Astrocyte (in vitro differentiated cells and primary cell): ENCODE measurements at regions not wholly inside any gene's neighbourhood (a gene's known extent, or its start where the extent isn't known, plus 50 kb on each side); places are given as distances from the start of the nearest gene placed in this dataset. TPM values are rescaled to one million over a fixed set of nuclear protein-coding genes. Genes with fewer than 3 reads are reported as not detected.
"Not testable (repeated sequence)": the region's sequence is repeated elsewhere in the genome, so short reads cannot be mapped to it uniquely, and the experiment has no call there.

Experiments used
- DNase-seq: peaks from one replicate; pipeline ENCODE4 v3.0.0-alpha.2; 2010; ENCODE audit warnings: low read depth
- FAIRE-seq: peaks from 2 replicates; lab custom pipeline; 2011; peaks lifted over from hg19 to GRCh38; lab: Jason Lieb, UNC
- H2AFZ ChIP-seq: 2 replicates; pipeline ENCODE4 v1.6.0; 2012; ENCODE audit warnings: low read depth, low read length, inconsistent platforms
- H3K27ac ChIP-seq: 2 replicates; pipeline ENCODE4 v1.5.1; 2011; ENCODE audit warnings: low read depth, low read length, inconsistent platforms
- H3K27me3 ChIP-seq: 2 replicates; pipeline ENCODE4 v1.6.0; 2011; ENCODE audit warnings: low read length, inconsistent platforms; ENCODE audit not compliant: insufficient read depth
- H3K36me3 ChIP-seq: 2 replicates; pipeline ENCODE4 v1.5.1; 2011; ENCODE audit warnings: low read length, inconsistent platforms; ENCODE audit not compliant: insufficient read depth
- H3K4me1 ChIP-seq: 2 replicates; pipeline ENCODE4 v1.5.1; 2011; ENCODE audit warnings: low read length, inconsistent platforms; ENCODE audit not compliant: insufficient read depth
- H3K4me2 ChIP-seq: 2 replicates; pipeline ENCODE4 v1.6.0; 2012; ENCODE audit warnings: low read length, inconsistent platforms
- H3K4me3 ChIP-seq: 2 replicates; pipeline ENCODE4 v1.5.1; 2011; ENCODE audit warnings: low read depth, mild to moderate bottlenecking, low read length, inconsistent platforms; ENCODE audit not compliant: insufficient read depth
- H3K79me2 ChIP-seq: 2 replicates; pipeline ENCODE4 v1.6.0; 2012; ENCODE audit warnings: mild to moderate bottlenecking, low read length, inconsistent platforms; ENCODE audit not compliant: insufficient read depth
- H3K9ac ChIP-seq: 2 replicates; pipeline ENCODE4 v1.6.0; 2012; ENCODE audit warnings: mild to moderate bottlenecking, low read length, inconsistent platforms
- H3K9me3 ChIP-seq: 2 replicates; pipeline ENCODE4 v1.5.1; 2012; ENCODE audit warnings: low read depth, mild to moderate bottlenecking, low read length, inconsistent platforms; ENCODE audit not compliant: insufficient read depth
- H4K20me1 ChIP-seq: 2 replicates; pipeline ENCODE4 v1.6.0; 2012; ENCODE audit warnings: low read length, inconsistent platforms; ENCODE audit not compliant: insufficient read depth
- H3K27ac Mint-ChIP-seq: one replicate; pipeline ENCODE4 v1.8.0; 2021; ENCODE audit warnings: mild to moderate bottlenecking, mixed read lengths; ENCODE audit not compliant: unreplicated experiment
- H3K27me3 Mint-ChIP-seq: one replicate; pipeline ENCODE4 v1.8.0; 2021; ENCODE audit warnings: low read depth, mixed read lengths; ENCODE audit not compliant: unreplicated experiment
- H3K36me3 Mint-ChIP-seq: one replicate; pipeline ENCODE4 v1.8.0; 2021; ENCODE audit warnings: low read depth, mixed read lengths; ENCODE audit not compliant: unreplicated experiment
- H3K4me1 Mint-ChIP-seq: one replicate; pipeline ENCODE4 v1.8.0; 2021; ENCODE audit warnings: low read depth, mixed read lengths; ENCODE audit not compliant: unreplicated experiment
- H3K4me3 Mint-ChIP-seq: one replicate; pipeline ENCODE4 v1.8.0; 2021; ENCODE audit warnings: mild to moderate bottlenecking, moderate library complexity, mixed read lengths; ENCODE audit not compliant: unreplicated experiment
- H3K9me3 Mint-ChIP-seq: one replicate; pipeline ENCODE4 v1.8.0; 2021; ENCODE audit warnings: mild to moderate bottlenecking, mixed read lengths; ENCODE audit not compliant: unreplicated experiment
- microRNA-seq: library from miRNA; unstranded; fragments of <30 nt; microRNA quantifications from one replicate; pipeline ENCODE4 v1.2.0, GENCODE V29; 2020

DNA sequence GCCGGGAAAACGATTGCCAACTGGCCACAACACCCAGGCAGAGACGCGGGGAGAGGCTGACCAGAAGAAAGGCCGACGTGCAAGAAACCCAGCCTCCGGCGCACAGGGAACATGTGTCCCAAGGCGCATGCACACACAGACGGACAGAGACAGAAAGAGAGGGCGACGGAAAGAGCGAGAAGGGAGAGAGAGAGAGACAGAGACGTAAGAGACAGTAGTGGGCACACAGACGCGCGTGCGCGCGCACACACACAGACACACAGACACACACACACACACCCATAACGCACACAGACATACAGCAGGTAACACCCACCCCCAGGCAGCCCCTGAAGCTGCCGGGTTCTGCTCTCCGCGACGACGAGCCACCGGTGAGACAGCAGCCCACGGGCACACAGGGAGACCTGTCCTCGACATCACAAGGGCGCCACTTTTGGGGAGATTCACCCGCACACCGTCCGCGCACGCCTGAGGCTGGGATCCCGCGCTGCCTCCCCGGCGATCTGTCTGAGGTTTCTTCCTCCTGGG lies 1581.8 kb downstream of the FOXD4L5 start:
- H3K4me3 ChIP-seq, H3K4me2 ChIP-seq, DNase-seq, H3K27ac Mint-ChIP-seq, H3K27me3 ChIP-seq, H3K9ac ChIP-seq, H3K4me1 ChIP-seq, H4K20me1 ChIP-seq, H2AFZ ChIP-seq, H3K36me3 Mint-ChIP-seq, H3K27ac ChIP-seq, H3K27me3 Mint-ChIP-seq, H3K4me3 Mint-ChIP-seq, H3K9me3 ChIP-seq, H3K36me3 ChIP-seq, H3K79me2 ChIP-seq, FAIRE-seq, H3K4me1 Mint-ChIP-seq, H3K9me3 Mint-ChIP-seq: not testable (repeated sequence)

Small RNA genes in the stretch of these regions (microRNA-seq; reads per million reads assigned to microRNA genes)
- not detected for gene MIR4477B
